GM12865 (cell line): ENCODE measurements at regions not wholly inside any gene's neighbourhood (a gene's known extent, or its start where the extent isn't known, plus 50 kb on each side); places are given as distances from the start of the nearest gene placed in this dataset.

ENCODE experiments used
- DNase-seq: peaks from one replicate; pipeline ENCODE4 v3.0.0; 2010; ENCODE audit warnings: low read depth
- H3K4me3 ChIP-seq: 2 replicates; pipeline ENCODE4 v1.5.1; 2011; ENCODE audit warnings: mild to moderate bottlenecking, low read depth, low read length, control low read depth
- CTCF ChIP-seq: IDR thresholded peaks from 2 replicates; pipeline ENCODE4 v1.5.1; 2011; ENCODE audit warnings: low read length, control low read depth, low read depth, inconsistent platforms; ENCODE audit not compliant: insufficient read depth; ENCODE audit errors: missing control alignments

- no peak overlapping the region for H3K4me3 ChIP-seq
- no peak for DNase-seq
- TF ChIP-seq CTCF: no peak
Observed at GRCh38 chr15:66955001-66955516, 110.3 kb upstream of the SMAD3 start.

- H3K4me3 ChIP-seq: no peak overlapping the region
- no peak for TF ChIP-seq CTCF
- no peak for DNase-seq
Observed at GRCh38 chr15:66955871-66956585, 109.4 kb upstream of the SMAD3 start.

- H3K4me3 ChIP-seq: no peak overlapping the region
- no peak for DNase-seq
- TF ChIP-seq CTCF: no peak
Observed at GRCh38 chr15:66956672-66957430, 108.6 kb upstream of the SMAD3 start.

- H3K4me3 ChIP-seq: no peak overlapping the region
- no peak for TF ChIP-seq CTCF
- DNase-seq: no peak
Observed at GRCh38 chr15:66957431-66957720, 108.0 kb upstream of the SMAD3 start.

GRCh38 chr15:66959066-66959465 is 106.3 kb upstream of the SMAD3 start:
- no peak for TF ChIP-seq CTCF
- no peak overlapping the region for H3K4me3 ChIP-seq
- DNase-seq: no peak

- TF ChIP-seq CTCF: no peak
- no peak overlapping the region for H3K4me3 ChIP-seq
- DNase-seq: no peak
Observed at GRCh38 chr15:66959875-66960274, 105.5 kb upstream of the SMAD3 start.

GRCh38 chr15:66960519-66960918 is 104.9 kb upstream of the SMAD3 start:
- DNase-seq: no peak
- TF ChIP-seq CTCF: no peak
- no peak overlapping the region for H3K4me3 ChIP-seq
